PC-9 (cell line): ENCODE measurements at regions not wholly inside any gene's neighbourhood (a gene's known extent, or its start where the extent isn't known, plus 50 kb on each side); places are given as distances from the start of the nearest gene placed in this dataset.

Experiments
- BruUV-seq: library from RNA; stranded (reverse); fragments of 400-500 nt; replicated peaks from 2 replicates; lab custom pipeline; 2021; lab: Mats Ljungman, UMichigan
- CTCF ChIA-PET: fragments of 300-600 bp; sonication (Branson Sonifier 250); formaldehyde crosslinking; loops from one replicate; lab custom pipeline; 2022; ENCODE audit warnings: antibody characterized with exemption; lab: Charles Lee
- POLR2A ChIA-PET: fragments of 300-600 bp; sonication (Branson Sonifier 250); formaldehyde crosslinking; loops from one replicate; lab custom pipeline; 2022; ENCODE audit warnings: antibody characterized with exemption; ENCODE audit not compliant: unreplicated experiment; lab: Charles Lee
- DNase-seq, 2 experiments: peaks; one replicate each; pipeline versions ENCODE4 v3.0.0 to v3.0.0-alpha.2; 2015 to 2022; ENCODE audit warnings: mixed read lengths in 1 of 2
- H2AFZ ChIP-seq: fragments of 200-600 bp; sonication (generic); 2 replicates; pipeline ENCODE4 v1.8.1; 2017; ENCODE audit warnings: antibody characterized with exemption
- H3F3A ChIP-seq: fragments of 200-600 bp; sonication (generic); 2 replicates; pipeline ENCODE4 v1.8.1; 2017; ENCODE audit warnings: antibody characterized with exemption, mild to moderate bottlenecking, low read depth; ENCODE audit not compliant: insufficient read depth
- H3K27ac ChIP-seq: fragments of 200-600 bp; sonication (generic); 2 replicates; pipeline ENCODE4 v1.6.1; 2016; ENCODE audit warnings: mixed run types
- H3K27me3 ChIP-seq: fragments of 200-600 bp; sonication (generic); 2 replicates; pipeline ENCODE4 v1.6.1; 2016; ENCODE audit warnings: low read depth, mixed run types; ENCODE audit not compliant: insufficient read depth
- H3K36me3 ChIP-seq: fragments of 200-600 bp; sonication (generic); 2 replicates; pipeline ENCODE4 v1.6.1; 2016; ENCODE audit warnings: low read depth, mixed run types
- H3K4me1 ChIP-seq: fragments of 200-600 bp; sonication (generic); replicated peaks from 2 replicates; pipeline ENCODE4 v1.6.1; 2016; ENCODE audit warnings: mixed run types; ENCODE audit not compliant: insufficient read depth
- H3K4me2 ChIP-seq: fragments of 200-600 bp; sonication (generic); 2 replicates; pipeline ENCODE4 v1.6.1; 2017; ENCODE audit warnings: mixed run types
- H3K4me3 ChIP-seq: fragments of 200-600 bp; sonication (generic); 2 replicates; pipeline ENCODE4 v1.6.1; 2016; ENCODE audit warnings: mixed run types
- H3K79me2 ChIP-seq: fragments of 200-600 bp; sonication (generic); 2 replicates; pipeline ENCODE4 v1.6.1; 2017; ENCODE audit warnings: low read depth, mixed run types
- H3K9me2 ChIP-seq: fragments of 200-600 bp; sonication (generic); 2 replicates; pipeline ENCODE4 v1.8.1; 2017; ENCODE audit warnings: mild to moderate bottlenecking; ENCODE audit not compliant: insufficient read depth
- H3K9me3 ChIP-seq: fragments of 200-600 bp; sonication (generic); 2 replicates; pipeline ENCODE4 v1.8.1; 2016; ENCODE audit warnings: low read depth; ENCODE audit not compliant: insufficient read depth
- H4K20me1 ChIP-seq: fragments of 200-600 bp; sonication (generic); 2 replicates; pipeline ENCODE4 v1.8.1; 2017; ENCODE audit not compliant: insufficient read depth
- EZH2 ChIP-seq: fragments of 200-600 bp; sonication (generic); IDR thresholded peaks from 2 replicates; pipeline ENCODE4 v1.8.0; 2017; ENCODE audit warnings: antibody characterized with exemption, low read depth
- intact Hi-C: fragments of 100-400 bp; cut with micrococcal nuclease; formaldehyde crosslinking; loops from one replicate; pipeline ENCODE4 v1.10.0; 2022; ENCODE audit not compliant: unreplicated experiment
- TF ChIP-seq, protein P1 (sequence below): fragments of 200-600 bp; sonication (generic); conservative IDR thresholded peaks from 2 replicates; pipeline ENCODE4 v1.6.1; 2017; ENCODE audit warnings: mixed run types, antibody characterized with exemption, mild to moderate bottlenecking, moderate library complexity

- Histone ChIP-seq H3K9me3 (no peaks in the 10 kb centered on the region), H4K20me1 (no peaks in the 10 kb centered on the region), H2AFZ (no peak overlapping the region), H3K9me2 (0 out of 2 replicates have a peak, but pooled peaks cover 4% of the 10 kb centered on the region), H3F3A (no peaks in the 10 kb centered on the region), H3K4me2 (no peak overlapping the region), H3K4me1 (no peaks in the 10 kb centered on the region), H3K36me3 (no peaks in the 10 kb centered on the region), H3K4me3 (no peak overlapping the region), H3K27ac (no peak overlapping the region), H3K27me3 (no peaks in the 10 kb centered on the region), H3K79me2 (no peaks in the 10 kb centered on the region)
- BruUV-seq = no TSS peak
- ChIA-PET POLR2A (no interaction called here), CTCF (no interaction called here)
- DNase-seq = no peak
- intact Hi-C loops = no loop called here
- no peak for TF ChIP-seq EZH2
- TF ChIP-seq, protein P1, sequence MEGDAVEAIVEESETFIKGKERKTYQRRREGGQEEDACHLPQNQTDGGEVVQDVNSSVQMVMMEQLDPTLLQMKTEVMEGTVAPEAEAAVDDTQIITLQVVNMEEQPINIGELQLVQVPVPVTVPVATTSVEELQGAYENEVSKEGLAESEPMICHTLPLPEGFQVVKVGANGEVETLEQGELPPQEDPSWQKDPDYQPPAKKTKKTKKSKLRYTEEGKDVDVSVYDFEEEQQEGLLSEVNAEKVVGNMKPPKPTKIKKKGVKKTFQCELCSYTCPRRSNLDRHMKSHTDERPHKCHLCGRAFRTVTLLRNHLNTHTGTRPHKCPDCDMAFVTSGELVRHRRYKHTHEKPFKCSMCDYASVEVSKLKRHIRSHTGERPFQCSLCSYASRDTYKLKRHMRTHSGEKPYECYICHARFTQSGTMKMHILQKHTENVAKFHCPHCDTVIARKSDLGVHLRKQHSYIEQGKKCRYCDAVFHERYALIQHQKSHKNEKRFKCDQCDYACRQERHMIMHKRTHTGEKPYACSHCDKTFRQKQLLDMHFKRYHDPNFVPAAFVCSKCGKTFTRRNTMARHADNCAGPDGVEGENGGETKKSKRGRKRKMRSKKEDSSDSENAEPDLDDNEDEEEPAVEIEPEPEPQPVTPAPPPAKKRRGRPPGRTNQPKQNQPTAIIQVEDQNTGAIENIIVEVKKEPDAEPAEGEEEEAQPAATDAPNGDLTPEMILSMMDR = no peak
Measured at GRCh38 chr7:84757761-84758160, 429.1 kb downstream of the SEMA3D start.

GRCh38 chr7:84746353-84746752 lies 440.5 kb downstream of the SEMA3D start:
- Histone ChIP-seq H3K9me2 (no peaks in the 10 kb centered on the region; the same call in none of the 2 replicates), H3K36me3 (no peaks in the 10 kb centered on the region), H3K4me2 (no peak overlapping the region), H3K27me3 (no peaks in the 10 kb centered on the region), H2AFZ (no peak overlapping the region), H3K27ac (no peak overlapping the region), H3K79me2 (no peaks in the 10 kb centered on the region), H3K4me1 (no peaks in the 10 kb centered on the region), H4K20me1 (no peaks in the 10 kb centered on the region), H3K4me3 (no peak overlapping the region), H3F3A (no peaks in the 10 kb centered on the region), H3K9me3 (no peaks in the 10 kb centered on the region)
- no peak for DNase-seq
- TF ChIP-seq, protein P1 = no peak
- no peak for TF ChIP-seq EZH2
- CTCF ChIA-PET = no interaction called here
- POLR2A ChIA-PET = no interaction called here
- intact Hi-C loops = no loop called here
- no TSS peak for BruUV-seq

DNA sequence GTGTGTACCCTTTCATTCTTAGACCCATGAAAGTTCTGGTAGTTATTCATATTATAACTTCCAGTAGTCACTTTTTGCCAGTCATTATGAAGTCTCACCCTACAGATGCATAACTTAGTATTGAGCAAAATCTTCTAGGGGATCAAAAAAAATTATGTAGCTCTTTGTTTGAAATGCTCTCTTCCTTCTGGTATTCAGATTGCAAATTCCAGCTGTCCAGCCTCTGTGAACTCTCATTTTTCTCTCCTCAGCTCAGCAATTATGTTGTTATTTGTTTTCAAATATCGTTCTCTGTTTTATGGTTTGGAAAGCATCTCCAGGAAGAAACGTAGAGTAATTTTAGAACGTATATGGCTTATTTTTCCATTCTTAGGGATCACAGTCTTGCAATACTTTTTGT lies 442.5 kb downstream of the SEMA3D start:
- ChIA-PET POLR2A (no interaction called here), CTCF (no interaction called here)
- Histone ChIP-seq H3K9me2 (no peaks in the 10 kb centered on the region; the same call in none of the 2 replicates), H4K20me1 (no peaks in the 10 kb centered on the region), H3K4me2 (no peak overlapping the region), H3K79me2 (no peaks in the 10 kb centered on the region), H3F3A (no peaks in the 10 kb centered on the region), H3K9me3 (no peaks in the 10 kb centered on the region), H3K36me3 (no peaks in the 10 kb centered on the region), H3K27ac (no peak overlapping the region), H3K27me3 (no peaks in the 10 kb centered on the region), H2AFZ (no peak overlapping the region), H3K4me3 (no peak overlapping the region), H3K4me1 (no peaks in the 10 kb centered on the region)
- BruUV-seq = no TSS peak
- no peak for DNase-seq
- intact Hi-C loops = no loop called here
- TF ChIP-seq, protein P1 = no peak
- no peak for TF ChIP-seq EZH2
